ENCODE measurements at regions not wholly inside any gene's neighbourhood (a gene's known extent, or its start where the extent isn't known, plus 50 kb on each side); places are given as distances from the start of the nearest gene placed in this dataset.

- BruUV-seq (replicated peaks) = no TSS peak
- no peak overlapping the region for H3K9ac ChIP-seq (ENCODE audit: low read length)
- intact Hi-C loops (cut with micrococcal nuclease) = no loop called here
- no peaks in the 10 kb centered on the region for H3K27me3 ChIP-seq (ENCODE audit: insufficient read depth, low read length)
- peaks cover 0 to 5% of the 10 kb centered on the region in 2 experiments; a peak in 2 of 4 replicates for H3K4me1 ChIP-seq (ENCODE audit: control insufficient read depth in 1 of 2, insufficient read depth in 2 of 2, low read length in 2 of 2)
- TF ChIP-seq CEBPB (IDR thresholded peaks at IDR 0.05; ENCODE audit: low read depth) (no peak), SP1 (IDR thresholded peaks at IDR 0.05; ENCODE audit: low read depth) (no peak)
- H3K9me3 ChIP-seq (ENCODE audit: control insufficient read depth in 1 of 2, insufficient read depth in 1 of 2, low read depth in 1 of 2, low read length in 2 of 2) = no peaks in the 10 kb centered on the region
- no peaks in the 10 kb centered on the region for H4K20me1 ChIP-seq (ENCODE audit: insufficient read depth)
- ChIA-PET POLR2A (no interaction called here), RAD21 (ENCODE audit: low non-redundant PET in 1 of 2, low total read pairs in 2 of 2, uncharacterized antibody in 2 of 2, unreplicated experiment in 2 of 2) (interaction anchor here in 1 of 2 experiments (0.6 kb wide), 1 partner anchor 75 kb away, joined by 3 read pairs; no protein-coding TSS in a partner anchor), CTCF (no interaction called here)
- H3K36me3 ChIP-seq (ENCODE audit: control insufficient read depth in 1 of 2, insufficient read depth in 2 of 2, low read length in 2 of 2) = no peaks in the 10 kb centered on the region
- no peak for DNase-seq (ENCODE audit: low read depth, low spot score)
- no peak overlapping the region for H2AFZ ChIP-seq (ENCODE audit: low read depth, low read length, poor library complexity, severe bottlenecking)
- no peak; the same call in 1 of the 2 replicates for ATAC-seq
- H3K79me2 ChIP-seq (ENCODE audit: insufficient read depth, low read length) = no peaks in the 10 kb centered on the region
- no peak overlapping the region for H3K27ac ChIP-seq (ENCODE audit: low read depth, low read length)
- no peaks in the 10 kb centered on the region for H3K9me2 ChIP-seq (ENCODE audit: insufficient read depth)
- no peak overlapping the region for H3K4me2 ChIP-seq (ENCODE audit: low read length)
- no peak overlapping the region for H3K4me3 ChIP-seq (replicated peaks in 1 of 2; ENCODE audit: low read depth in 1 of 2, low read length in 2 of 2)
Observed at GRCh38 chr1:29593601-29594382, 357.5 kb downstream of the PTPRU start.

GRCh38 chr1:29592731-29593130 lies 356.4 kb downstream of the PTPRU start:
- ATAC-seq (no peak), DNase-seq (ENCODE audit: low read depth, low spot score) (no peak)
- no peak overlapping the region for H3K4me3 ChIP-seq (replicated peaks in 1 of 2; ENCODE audit: low read depth in 1 of 2, low read length in 2 of 2)
- no TSS peak for BruUV-seq (replicated peaks)
- H3K4me1 ChIP-seq (ENCODE audit: control insufficient read depth in 1 of 2, insufficient read depth in 2 of 2, low read length in 2 of 2) = peaks cover 0 to 5% of the 10 kb centered on the region in 2 experiments; a peak in 2 of 4 replicates
- no peaks in the 10 kb centered on the region for H3K9me2 ChIP-seq (ENCODE audit: insufficient read depth)
- no peak overlapping the region for H3K27ac ChIP-seq (ENCODE audit: low read depth, low read length)
- CTCF ChIA-PET = no interaction called here
- H3K9ac ChIP-seq (ENCODE audit: low read length) = no peak overlapping the region
- RAD21 ChIA-PET (ENCODE audit: low non-redundant PET in 1 of 2, low total read pairs in 2 of 2, uncharacterized antibody in 2 of 2, unreplicated experiment in 2 of 2) = interaction anchor here in 1 of 2 experiments (0.6 kb wide), 1 partner anchor 74 kb away, joined by 3 read pairs; no protein-coding TSS in a partner anchor
- H4K20me1 ChIP-seq (ENCODE audit: insufficient read depth) = no peaks in the 10 kb centered on the region
- no peak overlapping the region for H2AFZ ChIP-seq (ENCODE audit: low read depth, low read length, poor library complexity, severe bottlenecking)
- no peaks in the 10 kb centered on the region for H3K36me3 ChIP-seq (ENCODE audit: control insufficient read depth in 1 of 2, insufficient read depth in 2 of 2, low read length in 2 of 2)
- no peak overlapping the region for H3K4me2 ChIP-seq (ENCODE audit: low read length)
- no peaks in the 10 kb centered on the region for H3K9me3 ChIP-seq (ENCODE audit: control insufficient read depth in 1 of 2, insufficient read depth in 1 of 2, low read depth in 1 of 2, low read length in 2 of 2)
- no peaks in the 10 kb centered on the region for H3K79me2 ChIP-seq (ENCODE audit: insufficient read depth, low read length)
- H3K27me3 ChIP-seq (ENCODE audit: insufficient read depth, low read length) = no peaks in the 10 kb centered on the region
- intact Hi-C loops (cut with micrococcal nuclease) = no loop called here
- TF ChIP-seq SP1 (IDR thresholded peaks at IDR 0.05; ENCODE audit: low read depth) (no peak), EZH2phosphoT487 (IDR thresholded peaks at IDR 0.05; ENCODE audit: borderline replicate concordance) (no peak), POLR2AphosphoS5 (IDR thresholded peaks at IDR 0.05; ENCODE audit: low read depth, low read length) (no peak), SIN3A (IDR thresholded peaks at IDR 0.05; ENCODE audit: low read depth) (no peak), JUND (IDR thresholded peaks at IDR 0.05) (no peak), FOSL1 (IDR thresholded peaks at IDR 0.05; ENCODE audit: low read depth) (no peak), CTCF (IDR thresholded peaks at IDR 0.05 in 2 of 3, conservative IDR thresholded peaks at IDR 0.05 in 1 of 3; ENCODE audit: borderline replicate concordance in 1 of 3, insufficient read depth in 1 of 3, low read depth in 2 of 3, low read length in 2 of 3) (no peak), ZNF274 (IDR thresholded peaks at IDR 0.05; ENCODE audit: low read depth, low read length) (no peak), ZFX (IDR thresholded peaks at IDR 0.05) (no peak), EGR1 (IDR thresholded peaks at IDR 0.05; ENCODE audit: low read depth) (no peak), MAX (IDR thresholded peaks at IDR 0.05) (no peak)
- POLR2A ChIA-PET = no interaction called here

Data from HCT116 (cell line).